Choroid plexus epithelial cell (primary cell): ENCODE measurements at regions not wholly inside any gene's neighbourhood (a gene's known extent, or its start where the extent isn't known, plus 50 kb on each side); places are given as distances from the start of the nearest gene placed in this dataset.

Experiments used
- DNase-seq: peaks from one replicate; pipeline ENCODE4 v3.0.0-alpha.2; 2010; ENCODE audit warnings: low read depth
- H3K4me3 ChIP-seq: 2 replicates; pipeline ENCODE4 v1.5.1; 2011; ENCODE audit warnings: low read depth, mild to moderate bottlenecking, control low read depth, low read length, moderate library complexity
- TF ChIP-seq, protein P1 (sequence below): conservative IDR thresholded peaks from 2 replicates; pipeline ENCODE4 v1.5.1; 2011; ENCODE audit warnings: low read depth, mild to moderate bottlenecking, control low read depth, inconsistent platforms, low read length, moderate library complexity

DNA sequence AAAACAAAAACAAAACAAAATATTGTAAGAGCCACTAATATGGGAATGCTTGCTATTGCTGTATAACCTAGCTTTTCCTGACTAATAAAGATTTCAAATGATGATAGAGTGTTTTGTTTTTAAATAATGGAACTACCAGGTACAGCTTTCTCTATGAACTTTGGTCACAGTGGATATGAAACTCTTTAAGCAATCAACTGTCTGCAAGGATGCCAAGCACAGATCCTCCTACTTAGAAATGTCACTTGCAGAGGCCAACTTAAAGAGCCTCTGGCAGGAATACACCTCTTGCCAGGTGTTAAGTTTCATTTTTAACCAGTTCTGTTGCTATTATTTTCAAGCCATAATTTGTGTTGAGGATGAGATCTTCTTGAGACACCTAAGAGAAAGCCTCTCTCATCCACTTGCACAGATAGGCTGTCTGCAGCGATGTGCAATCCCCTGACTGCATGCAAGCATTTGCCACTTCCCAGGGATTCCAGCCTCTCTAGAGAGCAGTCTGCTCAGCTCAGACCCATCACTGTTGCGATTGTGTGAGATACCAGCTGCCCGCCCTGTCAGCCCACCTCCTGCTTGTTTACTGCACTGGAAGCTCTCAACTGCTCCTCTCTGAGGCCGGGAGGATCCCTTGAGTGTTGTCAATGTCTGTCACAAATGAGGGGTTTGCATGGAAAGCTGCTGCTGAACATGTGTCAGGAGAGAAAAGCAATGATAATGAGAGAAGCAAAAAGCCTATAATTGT lies 86.1 kb upstream of the SCG2 start:
- DNase-seq = no peak
- no peak overlapping the region for H3K4me3 ChIP-seq
- TF ChIP-seq, protein P1, sequence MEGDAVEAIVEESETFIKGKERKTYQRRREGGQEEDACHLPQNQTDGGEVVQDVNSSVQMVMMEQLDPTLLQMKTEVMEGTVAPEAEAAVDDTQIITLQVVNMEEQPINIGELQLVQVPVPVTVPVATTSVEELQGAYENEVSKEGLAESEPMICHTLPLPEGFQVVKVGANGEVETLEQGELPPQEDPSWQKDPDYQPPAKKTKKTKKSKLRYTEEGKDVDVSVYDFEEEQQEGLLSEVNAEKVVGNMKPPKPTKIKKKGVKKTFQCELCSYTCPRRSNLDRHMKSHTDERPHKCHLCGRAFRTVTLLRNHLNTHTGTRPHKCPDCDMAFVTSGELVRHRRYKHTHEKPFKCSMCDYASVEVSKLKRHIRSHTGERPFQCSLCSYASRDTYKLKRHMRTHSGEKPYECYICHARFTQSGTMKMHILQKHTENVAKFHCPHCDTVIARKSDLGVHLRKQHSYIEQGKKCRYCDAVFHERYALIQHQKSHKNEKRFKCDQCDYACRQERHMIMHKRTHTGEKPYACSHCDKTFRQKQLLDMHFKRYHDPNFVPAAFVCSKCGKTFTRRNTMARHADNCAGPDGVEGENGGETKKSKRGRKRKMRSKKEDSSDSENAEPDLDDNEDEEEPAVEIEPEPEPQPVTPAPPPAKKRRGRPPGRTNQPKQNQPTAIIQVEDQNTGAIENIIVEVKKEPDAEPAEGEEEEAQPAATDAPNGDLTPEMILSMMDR = no peak

DNA sequence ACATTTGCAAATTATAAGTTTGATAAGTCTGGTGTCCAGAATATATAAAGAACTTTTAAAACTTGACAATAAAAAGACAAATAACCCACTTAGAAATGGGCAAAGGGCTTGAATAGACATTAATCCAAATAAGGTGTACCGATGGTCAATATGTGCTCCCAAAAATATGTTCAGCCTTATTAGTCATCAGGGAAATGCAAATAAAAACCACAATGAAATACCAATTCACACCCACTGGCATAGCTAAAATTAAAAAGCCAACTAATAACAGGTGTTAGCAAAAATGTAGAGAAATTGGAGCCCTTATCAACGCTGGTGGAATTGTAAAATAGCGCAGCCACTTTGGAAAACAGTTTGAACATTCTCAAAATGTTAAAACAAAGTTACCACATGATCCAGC lies 79.0 kb upstream of the SCG2 start:
- TF ChIP-seq, protein P1 = no peak
- no peak overlapping the region for H3K4me3 ChIP-seq
- no peak for DNase-seq

DNA sequence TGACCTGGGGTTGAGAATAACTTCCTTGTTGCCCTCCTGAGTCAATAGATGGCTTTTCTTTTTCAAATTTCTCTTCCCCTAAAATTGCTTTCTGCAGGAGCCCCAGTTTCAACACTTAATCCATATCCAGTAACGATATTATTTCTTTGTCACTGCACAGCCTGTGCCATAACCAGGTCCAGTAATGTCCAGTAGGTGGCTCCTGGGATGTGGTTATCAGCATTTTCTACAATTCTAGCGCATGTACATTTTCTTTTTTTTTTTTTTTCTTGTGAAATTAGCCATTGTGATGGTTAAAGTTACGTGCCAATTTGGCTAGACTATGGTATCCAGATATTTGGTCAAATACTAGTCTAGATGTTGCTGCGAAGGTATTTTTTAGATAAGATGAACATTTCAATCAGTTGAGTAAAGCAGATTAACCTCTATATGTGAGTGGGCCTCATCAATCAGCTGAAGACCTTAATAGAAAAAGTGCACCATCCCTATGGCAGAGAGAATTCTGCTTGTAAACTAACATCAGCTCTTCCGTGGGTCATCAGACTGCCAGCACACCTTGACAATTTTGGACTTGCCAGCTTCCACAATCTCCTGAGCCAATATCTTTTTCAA lies 72.9 kb upstream of the SCG2 start:
- no peak overlapping the region for H3K4me3 ChIP-seq
- TF ChIP-seq, protein P1 = peak; percentile 82
- DNase-seq = peak; percentile 77

DNA sequence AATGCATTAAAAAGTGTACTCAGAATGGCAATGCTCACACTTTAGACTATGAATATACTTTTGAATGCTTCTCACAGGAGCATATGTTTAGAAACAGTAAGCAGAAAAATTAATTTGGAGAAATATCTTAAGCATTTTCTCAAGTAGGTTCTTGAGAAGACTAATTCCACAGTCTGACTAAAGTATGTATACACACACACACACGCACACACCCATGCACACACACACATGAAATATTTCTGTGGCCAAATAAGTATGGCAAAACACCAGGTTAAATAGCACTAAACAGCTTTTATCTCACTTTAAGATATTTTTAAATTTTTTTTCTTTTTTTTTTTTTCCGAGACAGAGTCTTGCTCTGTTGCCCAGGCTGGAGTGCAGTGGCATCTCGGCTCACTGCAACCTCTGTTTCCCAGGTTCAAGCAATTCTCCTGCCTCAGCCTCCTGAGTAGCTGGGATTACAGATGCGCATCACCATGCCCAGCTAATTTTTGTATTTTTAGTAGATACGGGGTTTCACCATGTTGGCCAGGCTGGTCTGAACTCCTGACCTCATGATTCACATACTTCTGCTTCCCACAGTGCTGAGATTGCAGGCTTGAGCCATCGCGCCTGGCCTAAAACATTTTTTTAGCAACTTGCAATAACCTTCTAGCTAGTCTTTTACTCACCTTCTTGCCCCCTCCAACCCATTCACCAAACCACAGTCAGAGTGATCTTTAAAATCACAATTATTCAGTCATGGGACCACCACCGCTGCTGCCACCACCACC lies 67.5 kb upstream of the SCG2 start:
- no peak overlapping the region for H3K4me3 ChIP-seq
- TF ChIP-seq, protein P1 = no peak
- DNase-seq = peak; percentile 78

DNA sequence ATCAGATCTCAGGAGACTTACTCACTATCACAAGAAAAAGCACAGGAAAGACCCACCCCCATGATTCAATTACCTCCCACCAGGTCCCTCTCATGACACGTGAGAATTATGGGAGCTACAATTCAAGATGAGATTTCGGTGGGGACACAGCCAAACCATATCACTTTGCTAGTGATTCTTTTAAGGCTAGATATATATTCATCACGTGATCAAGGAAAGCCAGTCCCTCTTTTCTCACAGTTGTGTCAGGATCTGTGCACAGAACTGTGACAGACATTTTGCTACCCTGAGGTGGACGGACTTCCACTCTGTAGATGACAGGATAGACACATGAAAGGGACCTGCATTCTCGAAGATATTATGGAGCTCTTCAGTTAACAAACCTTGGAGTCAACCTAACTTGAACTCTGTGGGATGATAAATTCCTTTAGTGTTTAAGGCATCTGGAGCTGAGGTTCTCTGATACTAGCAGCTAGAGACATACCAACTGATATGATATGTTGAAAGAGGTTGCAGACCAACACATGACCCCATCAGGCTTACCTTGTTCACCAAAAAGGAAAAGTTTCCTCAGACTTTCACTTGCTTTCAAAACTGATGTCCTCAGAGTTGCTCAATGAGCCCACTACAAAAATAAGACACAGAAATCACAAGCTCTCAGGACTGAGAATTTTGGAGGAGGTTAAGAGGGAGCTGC lies 66.3 kb upstream of the SCG2 start:
- peak; percentile 84 for DNase-seq
- TF ChIP-seq, protein P1 = no peak
- H3K4me3 ChIP-seq = no peak overlapping the region

DNA sequence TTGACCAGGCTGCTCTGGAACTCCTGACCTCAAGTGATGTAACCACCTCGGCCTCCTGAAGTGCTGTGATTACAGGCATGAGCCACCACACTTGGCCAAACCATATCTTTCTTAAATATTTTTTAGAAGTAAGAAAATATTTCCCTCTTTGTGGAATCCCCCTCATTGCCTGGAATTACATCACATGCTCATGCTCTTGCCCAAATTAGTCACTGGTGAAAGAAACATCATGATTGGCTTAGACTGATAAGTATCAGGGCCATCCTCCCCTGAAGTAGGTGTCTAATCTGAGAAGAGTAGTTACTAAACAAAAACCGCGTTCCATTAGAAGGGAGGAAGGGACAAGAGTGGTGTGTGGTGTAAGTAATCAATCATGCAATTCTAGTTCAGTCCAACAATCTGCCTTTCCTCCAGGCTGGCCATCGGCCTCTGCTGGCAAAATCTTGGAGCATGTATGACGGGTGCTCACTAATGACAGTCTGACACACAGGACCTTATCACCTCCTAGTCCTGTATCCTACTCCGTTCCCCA lies 52.3 kb upstream of the SCG2 start:
- TF ChIP-seq, protein P1 = no peak
- no peak overlapping the region for H3K4me3 ChIP-seq
- DNase-seq = peak; percentile 76
